A673 (cell line): ENCODE measurements at regions not wholly inside any gene's neighbourhood (a gene's known extent, or its start where the extent isn't known, plus 50 kb on each side); places are given as distances from the start of the nearest gene placed in this dataset.

Experiments used
- CTCF ChIP-seq: fragments of 300-800, 200-600 bp; sonication (generic); conservative IDR thresholded peaks from 2 replicates; pipeline ENCODE4 v1.5.1; 2017; ENCODE audit warnings: low read depth, mild to moderate bottlenecking, antibody characterized with exemption, low read length, moderate library complexity, mixed read lengths
- EZH2 ChIP-seq: fragments of 200-600 bp; sonication (generic); IDR thresholded peaks from 2 replicates; pipeline ENCODE4 v1.6.1; 2017; ENCODE audit warnings: borderline replicate concordance, low read depth, mild to moderate bottlenecking, mixed read lengths, antibody characterized with exemption, low read length; ENCODE audit not compliant: poor library complexity, severe bottlenecking

GRCh38 chr17:77771998-77772397 is 186.5 kb upstream of the TNRC6C start:
- TF ChIP-seq EZH2 (no peak), CTCF (no peak)
